Neural cell (in vitro differentiated cells): ENCODE measurements at regions not wholly inside any gene's neighbourhood (a gene's known extent, or its start where the extent isn't known, plus 50 kb on each side); places are given as distances from the start of the nearest gene placed in this dataset.

ENCODE experiments used
- CTCF ChIP-seq: fragments of 450-650 bp; IDR thresholded peaks from 2 replicates; pipeline ENCODE4 v1.5.1; 2014; ENCODE audit warnings: antibody characterized with exemption, mild to moderate bottlenecking, moderate library complexity; ENCODE audit not compliant: poor library complexity, severe bottlenecking
- EP300 ChIP-seq: fragments of 450-650 bp; conservative IDR thresholded peaks from 2 replicates; pipeline ENCODE4 v1.6.1; 2014; ENCODE audit warnings: antibody characterized with exemption, mild to moderate bottlenecking, moderate library complexity; ENCODE audit not compliant: poor library complexity, severe bottlenecking
- EZH2 ChIP-seq: fragments of 200-600, 300-800 bp; shearing (Covaris generic), sonication (generic); IDR thresholded peaks from 2 replicates; pipeline ENCODE4 v1.6.1; 2014; ENCODE audit warnings: antibody characterized with exemption, low read length, borderline replicate concordance, mild to moderate bottlenecking; ENCODE audit not compliant: insufficient read depth, poor library complexity, severe bottlenecking
- MXI1 ChIP-seq: fragments of 450-650 bp; conservative IDR thresholded peaks from 2 replicates; pipeline ENCODE4 v1.6.1; 2014; ENCODE audit warnings: antibody characterized with exemption, mild to moderate bottlenecking; ENCODE audit not compliant: poor library complexity, severe bottlenecking
- POLR2AphosphoS5 ChIP-seq: IDR thresholded peaks from 2 replicates; pipeline ENCODE4 v1.6.1; 2012

- TF ChIP-seq POLR2AphosphoS5: no peak
- TF ChIP-seq EZH2: no peak
- TF ChIP-seq MXI1: no peak
- no peak for TF ChIP-seq CTCF
- TF ChIP-seq EP300: no peak
Observed at GRCh38 chr11:21659961-21660360, 532.9 kb upstream of the ANO5 start.
